HL-60 (cell line): ENCODE measurements at regions not wholly inside any gene's neighbourhood (a gene's known extent, or its start where the extent isn't known, plus 50 kb on each side); places are given as distances from the start of the nearest gene placed in this dataset.

Source experiments
- DNase-seq, 2 experiments: peaks; one replicate each; pipeline ENCODE4 v3.0.0-alpha.2; 2010 to 2020; ENCODE audit warnings: low read depth in 1 of 2, low spot score in 1 of 2
- H3K27ac ChIP-seq: fragments of 250-450 bp; sonication (Bioruptor Pico); replicated peaks from 2 replicates; pipeline ENCODE4 v1.5.1; 2020; ENCODE audit warnings: mild to moderate bottlenecking, moderate library complexity
- H3K27me3 ChIP-seq: fragments of 250-450 bp; sonication (Bioruptor Pico); 2 replicates; pipeline ENCODE4 v1.5.1; 2021; ENCODE audit warnings: mild to moderate bottlenecking, moderate library complexity; ENCODE audit not compliant: insufficient read depth, poor library complexity, severe bottlenecking
- H3K4me3 ChIP-seq: replicated peaks from 2 replicates; pipeline ENCODE4 v1.5.1; 2011; ENCODE audit warnings: mild to moderate bottlenecking, control low read depth, low read length; ENCODE audit not compliant: insufficient read depth
- GABPA ChIP-seq: IDR thresholded peaks from 2 replicates; pipeline ENCODE4 v1.6.1; 2012; ENCODE audit warnings: low read depth
- POLR2AphosphoS5 ChIP-seq: IDR thresholded peaks from 2 replicates; pipeline ENCODE4 v1.6.1; 2012; ENCODE audit warnings: low read depth
- SPI1 ChIP-seq: IDR thresholded peaks from 2 replicates; pipeline ENCODE4 v1.6.1; 2012; ENCODE audit warnings: low read depth, mild to moderate bottlenecking, borderline replicate concordance
- TF ChIP-seq, protein P1 (sequence below): IDR thresholded peaks from one replicate; pipeline ENCODE4 v1.5.1; 2011; ENCODE audit warnings: low read length, control low read depth, inconsistent platforms; ENCODE audit not compliant: insufficient read depth
- TF ChIP-seq, protein P2 (sequence below): IDR thresholded peaks from 2 replicates; pipeline ENCODE4 v1.6.1; 2012; ENCODE audit warnings: low read depth; ENCODE audit not compliant: insufficient replicate concordance

DNA sequence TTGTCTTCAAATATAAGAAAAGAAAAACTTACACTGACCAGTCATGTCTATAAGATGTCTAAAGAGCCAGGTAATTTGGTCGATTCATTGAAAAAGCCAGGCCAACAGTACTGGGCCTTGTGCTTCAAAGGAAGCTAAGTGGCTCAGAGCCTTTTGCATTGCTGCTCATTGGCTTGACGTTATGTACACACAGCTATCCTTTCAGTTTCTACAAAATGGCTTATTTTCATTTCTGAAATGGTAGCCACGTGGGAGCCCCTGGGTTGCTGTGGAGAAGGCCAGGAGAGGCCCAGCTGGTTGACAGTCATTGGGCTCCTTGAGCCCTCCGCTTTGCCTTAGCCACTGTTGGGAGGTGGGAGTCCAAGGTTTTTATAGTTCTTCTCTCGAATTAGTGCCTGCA lies 199.1 kb upstream of the CXorf66 start:
- TF ChIP-seq SPI1: no peak
- TF ChIP-seq GABPA: no peak
- TF ChIP-seq POLR2AphosphoS5: no peak
- TF ChIP-seq, protein P1, sequence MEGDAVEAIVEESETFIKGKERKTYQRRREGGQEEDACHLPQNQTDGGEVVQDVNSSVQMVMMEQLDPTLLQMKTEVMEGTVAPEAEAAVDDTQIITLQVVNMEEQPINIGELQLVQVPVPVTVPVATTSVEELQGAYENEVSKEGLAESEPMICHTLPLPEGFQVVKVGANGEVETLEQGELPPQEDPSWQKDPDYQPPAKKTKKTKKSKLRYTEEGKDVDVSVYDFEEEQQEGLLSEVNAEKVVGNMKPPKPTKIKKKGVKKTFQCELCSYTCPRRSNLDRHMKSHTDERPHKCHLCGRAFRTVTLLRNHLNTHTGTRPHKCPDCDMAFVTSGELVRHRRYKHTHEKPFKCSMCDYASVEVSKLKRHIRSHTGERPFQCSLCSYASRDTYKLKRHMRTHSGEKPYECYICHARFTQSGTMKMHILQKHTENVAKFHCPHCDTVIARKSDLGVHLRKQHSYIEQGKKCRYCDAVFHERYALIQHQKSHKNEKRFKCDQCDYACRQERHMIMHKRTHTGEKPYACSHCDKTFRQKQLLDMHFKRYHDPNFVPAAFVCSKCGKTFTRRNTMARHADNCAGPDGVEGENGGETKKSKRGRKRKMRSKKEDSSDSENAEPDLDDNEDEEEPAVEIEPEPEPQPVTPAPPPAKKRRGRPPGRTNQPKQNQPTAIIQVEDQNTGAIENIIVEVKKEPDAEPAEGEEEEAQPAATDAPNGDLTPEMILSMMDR: no peak
- TF ChIP-seq, protein P2, sequence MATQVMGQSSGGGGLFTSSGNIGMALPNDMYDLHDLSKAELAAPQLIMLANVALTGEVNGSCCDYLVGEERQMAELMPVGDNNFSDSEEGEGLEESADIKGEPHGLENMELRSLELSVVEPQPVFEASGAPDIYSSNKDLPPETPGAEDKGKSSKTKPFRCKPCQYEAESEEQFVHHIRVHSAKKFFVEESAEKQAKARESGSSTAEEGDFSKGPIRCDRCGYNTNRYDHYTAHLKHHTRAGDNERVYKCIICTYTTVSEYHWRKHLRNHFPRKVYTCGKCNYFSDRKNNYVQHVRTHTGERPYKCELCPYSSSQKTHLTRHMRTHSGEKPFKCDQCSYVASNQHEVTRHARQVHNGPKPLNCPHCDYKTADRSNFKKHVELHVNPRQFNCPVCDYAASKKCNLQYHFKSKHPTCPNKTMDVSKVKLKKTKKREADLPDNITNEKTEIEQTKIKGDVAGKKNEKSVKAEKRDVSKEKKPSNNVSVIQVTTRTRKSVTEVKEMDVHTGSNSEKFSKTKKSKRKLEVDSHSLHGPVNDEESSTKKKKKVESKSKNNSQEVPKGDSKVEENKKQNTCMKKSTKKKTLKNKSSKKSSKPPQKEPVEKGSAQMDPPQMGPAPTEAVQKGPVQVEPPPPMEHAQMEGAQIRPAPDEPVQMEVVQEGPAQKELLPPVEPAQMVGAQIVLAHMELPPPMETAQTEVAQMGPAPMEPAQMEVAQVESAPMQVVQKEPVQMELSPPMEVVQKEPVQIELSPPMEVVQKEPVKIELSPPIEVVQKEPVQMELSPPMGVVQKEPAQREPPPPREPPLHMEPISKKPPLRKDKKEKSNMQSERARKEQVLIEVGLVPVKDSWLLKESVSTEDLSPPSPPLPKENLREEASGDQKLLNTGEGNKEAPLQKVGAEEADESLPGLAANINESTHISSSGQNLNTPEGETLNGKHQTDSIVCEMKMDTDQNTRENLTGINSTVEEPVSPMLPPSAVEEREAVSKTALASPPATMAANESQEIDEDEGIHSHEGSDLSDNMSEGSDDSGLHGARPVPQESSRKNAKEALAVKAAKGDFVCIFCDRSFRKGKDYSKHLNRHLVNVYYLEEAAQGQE: no peak
- Histone ChIP-seq H3K4me3 (no peak overlapping the region), H3K27ac (no peak overlapping the region), H3K27me3 (no peaks in the 10 kb centered on the region)
- DNase-seq: no peak

DNA sequence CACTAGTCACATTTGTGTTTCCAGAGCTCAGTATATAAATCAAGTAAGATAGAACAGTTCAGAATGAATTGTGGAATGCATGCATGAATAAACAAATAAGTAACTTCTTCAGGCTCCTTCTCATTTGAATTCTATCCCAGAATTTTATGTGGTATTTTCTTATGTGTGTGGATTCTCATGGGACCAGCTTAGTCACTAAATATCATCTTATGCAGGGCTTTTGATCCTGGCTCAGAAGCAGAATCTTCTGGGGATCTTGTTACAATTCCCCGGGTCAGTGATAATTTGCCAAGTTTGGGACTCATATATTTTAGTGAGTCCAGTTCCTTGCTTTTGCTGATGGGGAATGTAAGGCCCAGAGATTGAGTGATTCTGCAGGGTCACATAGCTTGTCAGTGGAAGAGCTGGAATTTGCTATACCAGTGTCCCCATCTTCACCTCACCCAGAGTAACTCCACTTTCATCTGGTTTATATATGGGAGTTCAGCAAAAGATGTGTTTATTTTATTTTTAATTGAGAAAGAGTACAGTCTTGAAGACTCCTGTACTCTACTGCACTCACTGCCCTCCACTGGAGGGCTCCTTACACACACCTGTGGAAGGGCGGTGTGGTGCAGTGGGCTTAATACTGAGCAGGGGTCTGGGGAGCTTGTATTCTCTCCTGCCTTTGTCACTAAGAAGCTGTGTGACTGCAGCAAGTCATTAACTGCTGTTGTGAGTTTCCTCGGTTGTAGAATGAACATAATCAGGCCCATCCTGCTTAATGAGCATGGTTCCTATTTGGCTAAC lies 198.2 kb upstream of the CXorf66 start:
- TF ChIP-seq, protein P2: no peak
- TF ChIP-seq GABPA: no peak
- TF ChIP-seq, protein P1: no peak
- no peak for TF ChIP-seq SPI1
- TF ChIP-seq POLR2AphosphoS5: no peak
- no peak overlapping the region for H3K4me3 ChIP-seq
- H3K27ac ChIP-seq: no peak overlapping the region
- no peak for DNase-seq
- H3K27me3 ChIP-seq: no peaks in the 10 kb centered on the region

DNA sequence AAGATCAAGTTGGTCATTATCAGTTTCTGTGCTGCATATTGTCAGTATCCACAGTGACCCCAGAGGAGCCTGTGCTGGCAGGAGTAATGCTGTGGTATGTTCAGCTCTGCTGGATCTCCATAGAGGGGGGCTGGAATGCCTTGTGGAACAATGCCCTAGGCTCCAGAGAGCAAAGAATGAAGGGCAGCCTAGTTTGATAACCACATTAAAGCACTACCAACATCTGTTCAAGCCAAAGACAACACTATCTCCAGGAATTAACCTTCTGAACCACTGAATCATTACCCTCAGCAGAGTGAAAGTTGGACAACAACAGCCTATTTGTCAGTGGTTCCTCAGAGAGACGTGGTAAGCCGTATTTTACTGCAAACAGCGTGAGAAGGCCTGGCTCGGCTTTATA lies 192.3 kb upstream of the CXorf66 start:
- Histone ChIP-seq H3K27me3 (no peaks in the 10 kb centered on the region), H3K27ac (no peak overlapping the region), H3K4me3 (no peak overlapping the region)
- TF ChIP-seq, protein P1: no peak
- TF ChIP-seq GABPA (no peak), SPI1 (no peak), POLR2AphosphoS5 (no peak)
- TF ChIP-seq, protein P2: no peak
- DNase-seq: no peak
